HG03378 (cell line): ENCODE measurements at regions not wholly inside any gene's neighbourhood (a gene's known extent, or its start where the extent isn't known, plus 50 kb on each side); places are given as distances from the start of the nearest gene placed in this dataset.
"Not testable (repeated sequence)": the region's sequence is repeated elsewhere in the genome, so short reads cannot be mapped to it uniquely, and the experiment has no call there.

Experiments
- ATAC-seq: cut with Tn5 transposase; IDR thresholded peaks from one replicate; pipeline ENCODE4 v1.9.1; 2021; ENCODE audit warnings: mild to moderate bottlenecking, moderate library complexity; ENCODE audit not compliant: unreplicated experiment

DNA sequence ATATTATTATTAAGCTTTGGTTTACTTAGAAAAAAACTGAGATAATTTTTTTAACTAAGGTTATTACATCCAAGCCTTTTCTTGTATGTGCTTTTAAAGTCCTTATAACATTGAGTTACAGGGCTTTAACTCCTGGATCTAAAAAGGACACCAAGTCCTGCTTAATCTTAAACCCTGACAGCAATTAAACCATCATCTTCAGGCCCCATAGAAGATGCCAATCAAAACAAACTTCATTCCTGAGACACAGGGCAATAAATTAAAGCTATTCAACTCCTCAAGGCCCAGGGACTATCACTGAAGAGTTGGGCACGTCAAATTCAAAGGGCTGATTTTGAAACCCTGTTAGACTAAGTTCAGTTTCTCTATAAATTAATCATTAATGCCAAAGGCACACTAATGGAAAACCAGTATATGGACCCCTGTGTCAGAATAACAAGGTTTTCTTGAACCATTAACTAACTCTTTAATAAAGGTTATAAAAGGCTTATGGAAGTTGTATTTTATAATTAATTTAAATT is 1152.6 kb downstream of the NSUN3 start:
- ATAC-seq = no peak

DNA sequence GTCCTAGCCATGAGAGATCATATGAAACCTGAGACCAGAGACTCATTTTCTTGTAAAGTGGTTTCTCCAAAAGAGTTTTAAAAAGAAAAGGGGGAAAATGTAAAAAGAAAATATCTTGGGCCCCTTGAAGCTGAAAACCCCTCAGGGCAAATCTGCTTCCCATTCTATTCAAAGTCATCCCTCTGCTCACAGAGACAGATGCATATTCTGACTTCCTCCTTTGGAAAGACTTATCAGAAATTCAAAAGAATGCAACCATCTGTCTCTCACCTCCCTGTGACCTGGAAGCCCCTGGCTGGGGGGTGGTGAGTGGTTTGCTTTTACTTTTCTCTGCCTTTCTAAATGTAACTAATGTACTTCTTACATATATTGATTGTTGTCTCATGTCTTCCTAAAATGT is 1154.8 kb downstream of the NSUN3 start:
- ATAC-seq = no peak

DNA sequence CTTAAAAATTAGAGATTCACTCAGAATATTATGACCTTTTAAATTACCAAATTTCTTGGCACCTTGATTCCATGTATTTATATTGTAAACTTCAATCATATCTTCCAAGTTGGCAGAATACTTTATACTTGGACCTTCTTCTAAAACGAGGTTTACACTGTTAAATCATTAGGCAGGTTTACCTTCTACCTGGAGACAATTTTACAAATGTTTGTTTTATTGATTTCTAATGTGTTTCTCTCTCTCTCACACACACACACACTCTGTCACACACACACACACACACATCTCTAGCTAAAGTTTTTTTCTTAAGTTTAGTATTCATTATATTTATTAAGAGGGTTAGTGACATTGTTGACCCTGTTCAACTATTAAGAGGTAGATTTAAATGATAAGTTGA is 1155.6 kb downstream of the NSUN3 start:
- ATAC-seq = no peak

DNA sequence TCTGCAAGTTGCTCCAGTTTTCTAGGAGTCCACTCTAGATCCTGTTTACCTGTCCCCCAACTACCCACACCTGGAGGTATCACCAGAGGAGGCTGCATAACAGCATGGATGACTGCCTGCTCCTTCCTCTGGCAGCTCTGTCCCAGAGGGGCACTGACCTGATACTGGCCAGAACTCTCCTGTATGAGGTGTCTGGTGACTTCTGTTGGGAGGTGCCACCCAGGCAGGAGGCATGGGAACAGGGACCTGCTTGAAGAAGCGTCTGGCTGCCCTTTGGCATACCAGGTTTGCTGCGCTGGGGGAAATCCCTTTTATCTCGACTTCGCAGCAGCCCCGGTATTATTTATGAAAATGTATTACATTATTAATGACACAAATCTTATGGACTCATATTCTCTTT is 1163.6 kb downstream of the NSUN3 start:
- no peak for ATAC-seq

DNA sequence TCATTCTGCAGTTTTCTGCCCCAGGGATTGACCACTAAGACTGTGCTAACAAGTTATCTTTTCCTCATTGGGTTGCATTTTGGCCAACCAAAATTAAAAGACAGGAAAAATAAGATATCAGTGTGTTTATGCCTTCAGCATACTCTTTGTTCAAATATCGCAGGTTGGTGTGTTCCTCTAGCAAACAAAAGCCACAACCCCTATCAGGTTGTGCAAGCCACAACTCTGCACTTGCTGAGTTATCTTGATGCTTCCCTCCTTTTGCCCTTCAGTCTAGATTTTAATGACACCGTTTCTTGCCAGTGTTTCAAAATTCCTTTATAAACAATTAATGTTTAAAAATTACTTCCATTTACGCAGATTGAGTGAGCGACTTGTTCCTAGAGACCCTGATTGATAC is 1164.2 kb downstream of the NSUN3 start:
- ATAC-seq = no peak

DNA sequence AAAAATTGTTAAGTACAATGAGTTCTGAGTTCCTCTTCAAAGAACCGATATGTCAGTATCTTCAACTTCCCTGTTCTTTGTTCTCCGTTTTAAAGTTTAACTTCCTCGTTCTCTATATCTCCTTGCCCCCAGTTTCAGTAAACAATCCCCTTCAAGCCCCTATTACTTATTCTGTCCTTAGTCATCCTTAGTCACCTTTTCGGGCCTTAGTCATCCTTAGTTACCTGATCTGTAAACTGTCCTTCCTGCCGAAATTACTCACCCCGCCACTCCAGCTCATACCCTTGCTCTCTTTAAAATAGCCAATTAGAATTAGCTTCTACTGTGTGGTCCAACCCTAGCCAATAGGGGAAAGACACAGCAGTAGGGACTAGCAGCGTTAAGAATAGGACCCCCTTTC is 1165.6 kb downstream of the NSUN3 start:
- no peak for ATAC-seq

DNA sequence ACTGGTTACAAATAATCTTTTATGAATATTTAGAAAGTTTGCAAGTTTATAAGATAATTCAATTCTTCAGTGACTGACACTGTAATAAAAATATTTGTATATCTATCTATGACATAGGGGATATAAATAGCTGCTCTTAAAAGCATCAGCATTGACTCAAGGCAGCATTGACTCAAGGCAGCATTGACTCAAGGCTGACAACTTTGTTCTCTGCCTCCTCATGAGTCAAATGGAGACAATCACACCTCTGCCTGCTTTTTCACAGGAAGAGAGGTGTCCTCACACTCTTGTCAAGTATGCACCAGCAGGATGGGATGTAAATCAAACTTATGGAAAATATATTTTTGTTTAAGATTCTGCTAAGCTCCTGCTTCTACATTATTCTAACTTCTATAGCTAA is 1173.1 kb downstream of the NSUN3 start:
- ATAC-seq = no peak

DNA sequence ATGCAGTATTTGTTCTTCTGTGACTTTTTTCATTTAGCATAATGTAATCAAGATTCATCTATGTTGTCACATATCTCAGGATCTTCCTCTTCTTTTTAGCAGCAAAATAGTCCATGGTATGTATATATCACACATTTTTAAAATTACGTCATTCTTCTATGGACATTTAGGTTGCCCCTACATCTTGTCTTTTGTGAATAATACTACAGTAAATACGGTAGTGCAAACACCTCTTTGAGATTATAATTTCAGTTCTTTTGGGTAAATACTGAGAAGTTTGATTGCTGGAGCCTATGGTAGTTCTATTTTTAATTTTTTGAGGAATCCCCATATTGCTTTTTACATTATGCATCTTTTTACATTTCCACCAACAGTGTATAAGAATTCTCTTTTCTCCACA is 1174.9 kb downstream of the NSUN3 start:
- no peak for ATAC-seq

DNA sequence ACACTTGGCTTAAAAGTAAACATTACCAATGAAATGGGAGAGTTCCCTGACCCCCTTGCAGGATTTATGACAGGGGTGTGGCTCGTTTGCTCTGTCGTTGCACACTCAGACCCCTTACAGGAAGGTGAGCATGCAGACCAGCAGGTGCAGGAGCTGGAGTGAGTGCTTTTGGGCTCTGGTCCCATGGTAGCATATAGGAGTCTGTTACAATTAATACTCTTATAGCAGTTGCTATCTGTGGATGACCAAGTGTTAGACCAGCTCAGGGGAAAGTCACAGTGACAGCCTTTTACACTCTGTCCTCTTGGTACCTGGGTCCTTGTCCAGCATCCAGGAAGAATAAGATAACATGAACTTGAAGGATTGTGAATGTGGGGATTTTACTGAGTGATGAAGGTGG is 1177.5 kb downstream of the NSUN3 start:
- ATAC-seq = no peak

DNA sequence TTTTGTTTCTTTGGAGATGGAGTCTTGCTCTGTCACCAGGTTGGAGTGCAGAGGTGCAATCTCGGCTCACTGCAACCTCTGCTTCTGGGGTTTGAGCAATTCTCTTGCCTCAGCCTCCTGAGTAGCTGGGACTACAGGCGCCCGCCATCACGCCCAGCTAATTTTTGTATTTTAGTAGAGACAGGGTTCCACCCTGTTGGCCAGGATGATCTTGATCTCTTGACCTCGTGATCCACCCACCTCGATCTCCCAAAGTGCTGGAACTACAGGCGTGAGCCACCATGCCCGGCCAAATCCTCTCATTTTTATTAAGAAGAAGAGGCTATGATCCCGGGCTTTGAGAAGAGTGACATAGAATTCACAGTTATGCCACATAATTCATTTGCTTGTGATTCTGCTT is 1178.4 kb downstream of the NSUN3 start:
- not testable (repeated sequence) for ATAC-seq

DNA sequence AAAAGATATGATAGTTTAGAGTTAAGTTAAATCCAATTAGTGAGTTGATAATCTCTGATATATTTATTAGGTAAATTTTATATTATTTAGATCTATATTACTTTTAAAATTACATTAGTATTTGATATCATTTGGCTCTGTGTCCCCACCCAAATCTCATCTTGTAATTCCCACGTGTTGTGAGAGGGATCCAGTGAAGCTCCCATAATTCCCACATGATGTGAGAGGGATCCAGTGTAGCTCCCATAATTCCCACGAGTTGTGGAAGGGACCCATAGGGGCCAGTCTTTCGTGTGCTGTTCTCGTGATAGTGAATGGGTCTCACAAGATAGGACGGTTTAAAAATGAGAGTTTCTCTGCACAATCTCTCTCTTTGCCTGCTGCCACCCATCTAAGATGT is 1183.6 kb downstream of the NSUN3 start:
- no peak for ATAC-seq

DNA sequence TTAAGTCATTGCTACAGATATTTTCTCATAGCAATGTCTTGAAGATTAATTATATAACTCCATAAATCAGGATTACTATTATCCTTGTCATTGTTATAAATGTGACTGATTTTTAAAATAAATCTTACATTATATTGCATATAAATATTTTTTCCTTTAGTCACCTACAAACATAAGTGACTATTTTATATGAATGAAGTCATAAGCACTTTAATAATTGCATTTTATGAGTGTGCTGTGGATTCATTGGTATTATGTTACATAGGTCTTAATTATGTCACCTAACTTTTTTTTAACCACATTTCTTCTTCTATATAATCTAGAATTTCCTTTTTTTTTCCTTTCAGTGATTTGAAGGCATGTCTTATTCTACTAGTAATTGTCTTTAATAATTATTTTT is 1191.2 kb downstream of the NSUN3 start:
- no peak for ATAC-seq

DNA sequence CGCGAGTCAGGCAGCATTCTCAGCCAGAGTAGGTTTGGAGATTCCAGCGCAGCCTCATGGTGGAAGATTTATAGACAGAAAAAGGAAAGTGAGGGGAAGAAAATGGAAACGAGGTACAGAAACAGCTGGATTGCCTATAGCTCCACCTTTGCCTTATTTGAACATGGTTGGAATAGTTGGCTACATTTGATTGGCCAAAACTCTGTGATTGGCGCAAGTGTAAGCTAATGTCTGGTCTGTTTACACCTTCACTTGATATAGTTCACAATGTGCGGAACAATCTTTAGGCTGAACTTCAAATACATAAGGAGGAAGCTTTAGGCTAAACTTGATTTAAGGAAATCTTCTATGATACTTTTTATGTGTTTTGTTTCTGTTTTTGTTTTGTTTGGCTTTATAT is 1191.9 kb downstream of the NSUN3 start:
- ATAC-seq = no peak

DNA sequence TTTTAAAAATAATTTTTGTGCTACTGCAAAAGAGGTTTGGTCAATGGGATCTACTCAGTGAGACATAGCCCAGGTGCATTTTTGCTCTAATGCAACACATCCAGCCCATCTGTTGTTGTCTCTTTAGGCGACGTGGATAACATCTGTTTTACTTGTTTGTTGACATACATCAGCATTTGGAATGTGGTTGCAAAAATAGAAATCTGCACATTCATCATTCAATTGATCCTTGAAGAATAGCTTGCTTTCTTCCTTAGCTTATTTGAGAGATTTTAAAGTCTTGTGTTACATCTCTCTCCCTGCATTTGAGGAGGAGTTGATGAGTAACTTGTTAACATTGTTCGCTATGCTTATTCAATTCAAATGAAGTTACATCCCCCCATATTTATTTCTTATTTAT is 1202.3 kb downstream of the NSUN3 start:
- ATAC-seq = no peak

DNA sequence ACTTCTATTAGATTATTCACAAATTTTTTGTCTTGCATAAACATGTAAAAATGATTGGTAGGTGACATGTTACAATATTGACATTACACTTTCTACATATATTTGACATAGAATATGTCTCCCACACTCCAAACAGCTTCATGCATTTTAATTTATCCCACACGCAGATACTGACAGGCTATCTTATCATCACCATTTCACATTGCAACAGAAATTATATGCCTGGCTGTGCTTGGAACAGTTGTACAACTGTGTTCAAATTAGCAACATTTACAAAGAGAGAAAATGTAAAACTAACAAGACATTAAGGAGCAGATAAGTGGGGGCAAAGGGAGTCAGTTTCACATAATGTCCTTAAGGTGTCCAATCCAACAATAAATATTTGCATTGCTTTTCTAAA is 1208.5 kb downstream of the NSUN3 start:
- ATAC-seq = no peak

DNA sequence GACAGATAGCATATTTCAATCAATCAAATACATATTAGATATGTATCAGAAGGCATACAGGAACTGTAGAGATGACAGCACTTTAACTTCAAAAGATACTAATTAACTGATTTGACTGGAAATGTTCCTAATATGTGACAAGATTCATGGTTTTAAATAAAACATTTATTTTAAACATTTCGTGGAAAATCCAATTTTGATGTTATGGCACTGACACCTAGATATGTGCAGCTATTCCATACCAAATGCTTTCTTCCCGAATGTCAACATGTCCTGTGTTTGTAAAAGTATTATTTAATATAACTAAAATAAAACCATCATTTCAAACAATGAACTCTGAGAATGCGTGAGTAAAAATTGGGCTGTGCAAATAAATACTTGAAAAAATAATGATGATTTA is 1209.3 kb downstream of the NSUN3 start:
- ATAC-seq = no peak

DNA sequence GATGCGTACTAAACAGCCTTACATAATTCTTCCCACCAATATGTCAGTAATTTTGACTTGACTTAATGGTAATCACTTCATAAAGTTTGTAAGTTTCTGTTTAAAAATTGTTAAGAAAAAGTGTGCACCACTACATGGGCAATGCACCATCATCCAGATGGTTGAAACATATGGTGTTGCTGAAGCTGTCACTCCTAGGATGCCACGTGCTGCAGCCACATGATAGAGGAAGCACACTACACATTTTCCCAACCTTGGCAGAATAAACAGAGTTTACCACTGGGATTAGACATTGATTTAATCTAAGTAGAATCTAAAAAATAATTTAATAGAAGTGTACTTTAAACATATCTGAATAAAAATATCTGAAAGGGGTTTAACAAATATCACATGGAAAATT is 1209.9 kb downstream of the NSUN3 start:
- no peak for ATAC-seq

DNA sequence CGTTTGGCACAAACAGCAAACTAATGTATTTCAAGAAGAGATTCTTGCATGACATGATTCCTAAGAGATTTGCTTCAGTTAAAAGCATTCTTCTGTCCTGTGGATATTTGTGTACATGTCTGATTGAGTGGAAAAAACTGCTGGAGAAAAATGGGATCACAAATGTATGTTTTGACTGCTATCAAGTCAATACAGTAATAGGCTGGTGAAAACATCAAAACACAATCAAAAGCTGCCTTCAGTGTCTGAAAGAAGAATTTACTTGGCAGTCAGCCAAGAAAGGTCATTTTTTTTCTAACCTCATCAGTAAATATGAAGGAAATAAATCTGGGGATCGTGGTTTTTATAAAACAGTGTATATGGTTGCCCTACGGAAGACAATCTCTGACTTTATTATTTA is 1214.8 kb downstream of the NSUN3 start:
- no peak for ATAC-seq

DNA sequence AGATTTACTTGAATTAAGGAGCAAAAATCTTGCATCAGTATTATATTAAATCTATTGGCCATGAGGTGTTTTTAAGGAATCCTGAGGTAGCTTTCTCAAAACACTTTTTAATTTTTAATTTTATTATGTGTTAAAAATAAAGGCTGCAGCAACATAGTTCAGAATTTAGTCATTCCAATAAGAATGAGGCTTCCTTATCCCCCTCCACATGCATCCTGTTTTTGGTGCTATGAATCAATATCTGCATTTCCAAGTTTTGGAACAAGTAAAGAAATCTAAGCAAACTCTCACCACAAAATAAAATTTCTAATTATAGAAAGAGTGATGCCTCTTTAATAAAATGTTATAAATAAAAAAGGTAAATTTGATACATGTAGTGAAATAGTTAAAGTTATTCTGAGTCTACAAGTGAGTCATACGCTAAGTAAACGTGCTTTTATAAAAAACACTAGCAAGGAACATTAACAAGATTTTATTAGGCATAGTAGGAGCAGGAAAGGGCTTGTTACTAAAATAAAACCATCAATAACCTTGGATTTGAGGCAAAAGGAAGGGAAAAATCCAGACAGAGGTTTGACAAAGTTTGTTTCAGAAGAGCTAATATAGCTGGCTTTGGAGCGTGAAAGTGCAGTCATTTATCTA is 1218.0 kb downstream of the NSUN3 start:
- no peak for ATAC-seq

DNA sequence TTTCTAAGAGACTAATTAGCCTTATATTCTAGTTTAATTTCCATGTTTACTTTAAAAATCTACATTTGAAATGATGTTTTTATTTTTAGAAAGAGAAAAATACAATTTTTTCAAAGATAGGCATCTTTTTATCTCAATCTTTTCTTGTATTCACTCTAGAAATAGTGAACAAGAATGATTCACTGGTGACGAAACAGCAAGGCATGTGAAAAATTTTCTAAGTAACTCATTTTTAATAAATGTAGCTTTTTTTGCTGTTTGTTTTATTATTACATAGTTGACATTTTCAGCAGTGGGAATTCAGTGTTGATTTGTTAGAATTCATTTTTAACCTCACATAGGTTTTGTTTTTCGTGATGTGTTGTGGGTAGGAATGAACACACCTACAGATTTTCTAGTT is 1226.4 kb downstream of the NSUN3 start:
- no peak for ATAC-seq

DNA sequence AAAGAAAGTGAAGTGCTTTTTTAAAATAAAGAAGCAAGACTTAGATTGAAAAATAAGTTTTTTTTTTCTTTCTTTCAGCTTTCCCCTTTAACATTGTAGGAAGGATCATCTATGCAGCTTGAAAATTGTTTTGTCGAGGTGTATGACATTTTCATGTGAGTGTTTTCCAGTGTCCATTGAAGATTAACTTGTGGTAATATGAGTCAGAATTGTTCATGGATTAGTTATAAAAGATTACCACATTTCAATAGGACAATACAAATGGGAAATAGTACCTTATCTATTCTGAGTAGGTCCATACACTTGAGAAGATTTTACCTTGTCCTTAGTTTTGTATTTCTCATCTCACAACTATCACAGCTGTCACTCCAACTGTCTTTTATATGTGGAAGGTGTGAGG is 1234.7 kb downstream of the NSUN3 start:
- ATAC-seq = no peak

DNA sequence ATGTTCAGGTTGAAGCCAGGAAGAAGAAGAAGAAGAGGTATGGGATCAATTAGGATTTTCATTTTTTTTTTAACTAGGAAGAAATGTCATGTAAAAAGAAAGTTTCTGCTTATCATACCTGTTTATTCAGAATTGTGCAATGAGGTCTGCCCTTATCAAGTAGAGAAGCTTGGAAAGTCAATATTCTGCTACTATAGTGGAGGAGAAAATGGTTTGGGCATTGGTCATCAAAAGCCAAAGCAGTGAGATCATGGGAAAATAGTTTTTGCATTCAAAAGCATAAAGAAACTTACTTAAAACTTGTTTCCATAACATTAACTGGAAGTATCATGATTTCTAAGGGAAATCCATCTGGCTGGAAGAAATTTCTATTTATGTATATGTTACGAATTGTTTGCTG is 1239.2 kb downstream of the NSUN3 start:
- no peak for ATAC-seq

DNA sequence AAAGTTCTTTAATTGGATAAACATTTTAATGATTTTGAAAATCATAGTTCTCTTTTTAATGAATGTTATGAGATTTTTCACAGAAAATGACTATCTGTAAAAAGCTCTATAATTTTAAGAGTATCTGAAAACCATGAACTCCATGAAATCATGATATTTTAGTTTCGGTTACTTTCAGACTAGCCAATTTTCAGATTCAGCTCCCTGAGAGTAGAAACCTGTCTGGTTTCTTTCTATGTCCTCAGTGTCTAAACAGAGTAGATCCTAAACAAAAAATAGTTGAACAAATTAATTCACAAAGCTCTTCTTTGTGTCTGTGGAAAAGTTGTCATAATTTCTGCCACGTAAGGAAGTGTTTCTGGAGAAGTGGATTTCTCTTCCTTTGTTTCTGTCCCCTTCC is 1247.7 kb downstream of the NSUN3 start:
- ATAC-seq = no peak
